Fibroblast of skin of left biceps (primary cell): ENCODE measurements at regions not wholly inside any gene's neighbourhood (a gene's known extent, or its start where the extent isn't known, plus 50 kb on each side); places are given as distances from the start of the nearest gene placed in this dataset.
"Not testable (repeated sequence)": the region's sequence is repeated elsewhere in the genome, so short reads cannot be mapped to it uniquely, and the experiment has no call there.

ENCODE experiments used
- DNase-seq, 2 experiments: peaks; one replicate each; pipeline ENCODE4 v3.0.0-alpha.2; 2013; ENCODE audit warnings: low read depth in 2 of 2

GRCh38 chr16:86074651-86075487 lies 175.9 kb downstream of the IRF8 start:
- no peak for DNase-seq

GRCh38 chr16:86075488-86075785 lies 176.5 kb downstream of the IRF8 start:
- no peak for DNase-seq

GRCh38 chr16:86075839-86076440 lies 177.0 kb downstream of the IRF8 start:
- DNase-seq = no peak

GRCh38 chr16:86076606-86077005 lies 177.6 kb downstream of the IRF8 start:
- DNase-seq = no peak

- DNase-seq = no peak
These were observed 178.4 kb downstream of the IRF8 start for GRCh38 chr16:86077243-86077940.

GRCh38 chr16:86078121-86078600 lies 179.2 kb downstream of the IRF8 start:
- DNase-seq = no peak

- not testable (repeated sequence) for DNase-seq
These were observed 179.7 kb downstream of the IRF8 start for GRCh38 chr16:86078711-86079110.

- DNase-seq = no peak
These were observed 180.4 kb downstream of the IRF8 start for GRCh38 chr16:86079255-86079885.

- no peak for DNase-seq
These were observed 181.3 kb downstream of the IRF8 start for GRCh38 chr16:86080131-86080875.

- no peak for DNase-seq
These were observed 182.0 kb downstream of the IRF8 start for GRCh38 chr16:86080982-86081381.

- no peak for DNase-seq
These were observed 183.6 kb downstream of the IRF8 start for GRCh38 chr16:86082418-86083030.

- no peak for DNase-seq
These were observed 184.5 kb downstream of the IRF8 start for GRCh38 chr16:86083382-86084002.

GRCh38 chr16:86085161-86085611 lies 186.2 kb downstream of the IRF8 start:
- no peak for DNase-seq

- no peak for DNase-seq
These were observed 186.8 kb downstream of the IRF8 start for GRCh38 chr16:86085795-86086194.

- DNase-seq = no peak
These were observed 187.5 kb downstream of the IRF8 start for GRCh38 chr16:86086471-86086870.

- no peak for DNase-seq
These were observed 188.3 kb downstream of the IRF8 start for GRCh38 chr16:86087011-86087895.

- DNase-seq = no peak
These were observed 188.9 kb downstream of the IRF8 start for GRCh38 chr16:86087896-86088230.

GRCh38 chr16:86088287-86088686 lies 189.3 kb downstream of the IRF8 start:
- no peak for DNase-seq

- DNase-seq = no peak
These were observed 189.9 kb downstream of the IRF8 start for GRCh38 chr16:86088816-86089215.
